Kidney (tissue), 13 donors: ENCODE measurements at regions not wholly inside any gene's neighbourhood (a gene's known extent, or its start where the extent isn't known, plus 50 kb on each side); places are given as distances from the start of the nearest gene placed in this dataset.

Experiments
- DNase-seq, 5 donors: peaks; one replicate each; pipeline ENCODE4 v3.0.0-alpha.2; 2013 to 2020
- FAIRE-seq: peaks from 2 replicates; lab custom pipeline; 2012; peaks lifted over from hg19 to GRCh38; lab: Jason Lieb, UNC
- H3K27ac ChIP-seq, 2 donors: one replicate each; pipeline ENCODE4 v1.7.0; 2013; ENCODE audit warnings: low read depth in 2 of 2, low read length in 2 of 2, inconsistent platforms in 1 of 2
- H3K27me3 ChIP-seq: one replicate; pipeline ENCODE4 v1.7.1; 2013; ENCODE audit warnings: low read length, inconsistent platforms; ENCODE audit not compliant: control insufficient read depth, insufficient read depth
- H3K36me3 ChIP-seq, 3 donors: one replicate each; pipeline versions ENCODE4 v1.7.0 to v1.7.1; 2013; ENCODE audit warnings: low read length in 3 of 3, control low read depth in 1 of 3, inconsistent platforms in 1 of 3; ENCODE audit not compliant: insufficient read depth in 3 of 3, control insufficient read depth in 2 of 3
- H3K4me1 ChIP-seq, 3 donors: one replicate each; pipeline versions ENCODE4 v1.7.0 to v1.7.1; 2013; ENCODE audit warnings: low read length in 3 of 3, inconsistent platforms in 1 of 3, low read depth in 1 of 3; ENCODE audit not compliant: control insufficient read depth in 2 of 3, insufficient read depth in 2 of 3
- H3K4me3 ChIP-seq, 3 donors: one replicate each; pipeline versions ENCODE4 v1.7.0 to v1.8.1; 2013; ENCODE audit warnings: low read length in 3 of 3, control low read depth in 1 of 3, inconsistent platforms in 1 of 3
- H3K9ac ChIP-seq, 3 donors: one replicate each; pipeline versions ENCODE4 v1.7.0 to v1.7.1; 2013; ENCODE audit warnings: low read length in 3 of 3, control low read depth in 1 of 3, inconsistent platforms in 1 of 3
- H3K9me3 ChIP-seq, 3 donors: one replicate each; pipeline versions ENCODE4 v1.7.0 to v1.7.1; 2013; ENCODE audit warnings: low read length in 3 of 3, control low read depth in 1 of 3, inconsistent platforms in 1 of 3; ENCODE audit not compliant: control insufficient read depth in 2 of 3, insufficient read depth in 1 of 3
- intact Hi-C: fragments of 100-400 bp; cut with DNase I; formaldehyde crosslinking; loops from one replicate; pipeline ENCODE4 v1.11.1; 2022
- TF ChIP-seq, protein P1 (sequence below): IDR thresholded peaks from 3 replicates; pipeline ENCODE4 v1.5.1; 2012; ENCODE audit warnings: mild to moderate bottlenecking, moderate library complexity, borderline replicate concordance; ENCODE audit not compliant: insufficient read depth; ENCODE audit errors: extremely low read depth
- donor health status: control.
- donor health status: control.
- donor health status: control.
- donor health status: control.
- donor health status: control.
- donor health status: DM: yes; HTN: yes; CAD: no.
- donor health status: Normal renal cell carcinoma (clear cell type).

DNA sequence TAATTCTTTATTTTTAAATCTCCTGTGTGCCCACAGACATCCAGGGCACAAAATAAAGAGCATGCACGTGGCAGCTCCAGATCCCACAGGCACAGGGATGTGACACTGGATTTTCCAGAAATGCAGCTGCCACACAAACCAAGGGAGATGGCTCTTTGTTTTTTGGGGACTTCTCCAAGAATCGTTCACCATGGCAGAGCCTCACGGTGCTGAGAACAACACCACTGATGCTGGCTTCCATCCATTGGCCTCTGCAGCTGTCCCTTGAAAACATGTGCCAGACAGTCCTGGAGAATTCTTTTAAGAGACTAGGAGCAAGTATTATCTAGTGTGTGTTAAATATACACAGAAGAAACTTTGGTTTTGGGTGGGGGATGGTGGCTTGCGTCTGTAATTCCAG is 73.2 kb upstream of the SLC22A11 start:
- intact Hi-C loops, result no loop called here
- DNase-seq (no peak), FAIRE-seq (no peak)
- H3K27ac ChIP-seq, result no peak overlapping the region
- no peaks in the 10 kb centered on the region for H3K36me3 ChIP-seq
- peaks cover 2% of the 10 kb centered on the region for H3K27me3 ChIP-seq
- H3K9me3 ChIP-seq, result no peaks in the 10 kb centered on the region
- H3K4me3 ChIP-seq, result no peak overlapping the region
- no peaks in the 10 kb centered on the region for H3K4me1 ChIP-seq
- TF ChIP-seq, protein P1, sequence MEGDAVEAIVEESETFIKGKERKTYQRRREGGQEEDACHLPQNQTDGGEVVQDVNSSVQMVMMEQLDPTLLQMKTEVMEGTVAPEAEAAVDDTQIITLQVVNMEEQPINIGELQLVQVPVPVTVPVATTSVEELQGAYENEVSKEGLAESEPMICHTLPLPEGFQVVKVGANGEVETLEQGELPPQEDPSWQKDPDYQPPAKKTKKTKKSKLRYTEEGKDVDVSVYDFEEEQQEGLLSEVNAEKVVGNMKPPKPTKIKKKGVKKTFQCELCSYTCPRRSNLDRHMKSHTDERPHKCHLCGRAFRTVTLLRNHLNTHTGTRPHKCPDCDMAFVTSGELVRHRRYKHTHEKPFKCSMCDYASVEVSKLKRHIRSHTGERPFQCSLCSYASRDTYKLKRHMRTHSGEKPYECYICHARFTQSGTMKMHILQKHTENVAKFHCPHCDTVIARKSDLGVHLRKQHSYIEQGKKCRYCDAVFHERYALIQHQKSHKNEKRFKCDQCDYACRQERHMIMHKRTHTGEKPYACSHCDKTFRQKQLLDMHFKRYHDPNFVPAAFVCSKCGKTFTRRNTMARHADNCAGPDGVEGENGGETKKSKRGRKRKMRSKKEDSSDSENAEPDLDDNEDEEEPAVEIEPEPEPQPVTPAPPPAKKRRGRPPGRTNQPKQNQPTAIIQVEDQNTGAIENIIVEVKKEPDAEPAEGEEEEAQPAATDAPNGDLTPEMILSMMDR, result no peak
- no peak overlapping the region for H3K9ac ChIP-seq

DNA sequence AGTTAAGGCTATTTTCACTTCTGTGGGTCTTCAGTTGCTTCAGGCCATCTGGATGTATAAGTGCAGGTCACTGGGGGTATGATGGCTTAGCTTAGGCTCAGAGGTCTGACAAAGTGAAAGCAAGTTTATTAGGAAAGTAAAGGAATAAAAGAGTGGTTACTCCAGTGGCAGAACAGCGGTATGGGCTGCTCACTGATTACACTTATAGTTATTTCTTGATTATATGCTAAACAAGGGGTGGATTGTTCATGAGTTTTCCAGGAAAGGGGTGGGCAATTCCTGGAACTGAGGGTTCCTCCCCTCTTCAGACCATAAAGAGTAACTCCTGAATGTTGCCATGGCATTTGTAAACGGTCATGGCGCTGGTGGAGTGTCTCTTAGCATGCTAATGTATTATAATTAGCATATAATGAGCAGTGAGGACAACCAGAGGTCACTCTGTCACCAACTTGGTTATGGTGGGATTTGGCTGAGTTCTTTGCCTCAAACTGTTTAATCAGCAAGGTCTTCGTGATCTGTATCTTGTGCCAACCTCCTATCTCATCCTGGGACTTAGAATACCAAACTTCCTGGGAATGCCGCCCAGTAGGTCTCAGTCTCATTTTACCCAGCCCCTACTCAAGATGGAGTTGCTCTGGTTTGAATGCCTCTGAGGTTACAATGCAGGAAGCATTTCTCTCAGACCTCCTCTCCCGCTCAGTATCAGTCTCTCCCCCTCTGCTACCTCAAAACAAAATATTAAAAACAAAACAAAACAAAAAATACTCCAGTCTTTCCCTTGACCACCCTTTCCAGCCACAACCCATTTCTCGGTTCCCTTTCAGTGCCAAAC is 71.3 kb upstream of the SLC22A11 start:
- Histone ChIP-seq H3K9me3 (no peaks in the 10 kb centered on the region), H3K4me1 (no peaks in the 10 kb centered on the region), H3K4me3 (no peak overlapping the region), H3K9ac (no peak overlapping the region), H3K36me3 (no peaks in the 10 kb centered on the region), H3K27me3 (peaks cover 2% of the 10 kb centered on the region), H3K27ac (no peak overlapping the region)
- DNase-seq, result no peak
- TF ChIP-seq, protein P1, result no peak
- FAIRE-seq, result no peak
- intact Hi-C loops, result no loop called here

DNA sequence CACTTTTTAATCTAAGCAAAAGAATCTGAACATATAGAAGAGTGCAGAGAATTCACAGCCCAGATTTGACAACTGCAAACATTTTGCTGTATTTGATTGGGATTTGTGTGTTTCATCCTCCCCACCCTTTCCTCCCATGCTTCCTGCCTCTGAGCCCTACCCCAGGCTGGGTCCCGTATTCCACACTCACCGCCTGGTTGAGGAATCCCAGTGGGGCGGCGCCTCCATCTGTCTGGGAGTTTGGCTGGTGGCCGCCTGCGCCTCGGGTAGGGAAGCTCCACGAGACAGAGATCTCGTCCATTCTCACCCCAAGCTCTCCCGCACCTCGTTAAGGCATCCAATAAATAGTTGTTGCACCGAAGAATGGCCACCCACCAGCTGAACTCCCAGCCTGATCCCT is 70.7 kb upstream of the SLC22A11 start:
- no peak overlapping the region for H3K27ac ChIP-seq
- no peaks in the 10 kb centered on the region for H3K9me3 ChIP-seq
- DNase-seq, result no peak
- no peak overlapping the region for H3K4me3 ChIP-seq
- TF ChIP-seq, protein P1, result no peak
- no peak for FAIRE-seq
- H3K36me3 ChIP-seq, result no peaks in the 10 kb centered on the region
- H3K27me3 ChIP-seq, result peaks cover 2% of the 10 kb centered on the region
- no peak overlapping the region for H3K9ac ChIP-seq
- intact Hi-C loops, result no loop called here
- H3K4me1 ChIP-seq, result no peaks in the 10 kb centered on the region
